H4 (cell line): ENCODE measurements at regions not wholly inside any gene's neighbourhood (a gene's known extent, or its start where the extent isn't known, plus 50 kb on each side); places are given as distances from the start of the nearest gene placed in this dataset.
"Not testable (repeated sequence)": the region's sequence is repeated elsewhere in the genome, so short reads cannot be mapped to it uniquely, and the experiment has no call there.

Experiments used
- DNase-seq: peaks from one replicate; pipeline ENCODE4 v3.0.0-alpha.2; 2015; ENCODE audit warnings: low spot score

GRCh38 chrX:465418-466215 is 78.9 kb upstream of the PPP2R3B start:
- no peak for DNase-seq

GRCh38 chrX:466836-467235 is 80.1 kb upstream of the PPP2R3B start:
- not testable (repeated sequence) for DNase-seq

DNA sequence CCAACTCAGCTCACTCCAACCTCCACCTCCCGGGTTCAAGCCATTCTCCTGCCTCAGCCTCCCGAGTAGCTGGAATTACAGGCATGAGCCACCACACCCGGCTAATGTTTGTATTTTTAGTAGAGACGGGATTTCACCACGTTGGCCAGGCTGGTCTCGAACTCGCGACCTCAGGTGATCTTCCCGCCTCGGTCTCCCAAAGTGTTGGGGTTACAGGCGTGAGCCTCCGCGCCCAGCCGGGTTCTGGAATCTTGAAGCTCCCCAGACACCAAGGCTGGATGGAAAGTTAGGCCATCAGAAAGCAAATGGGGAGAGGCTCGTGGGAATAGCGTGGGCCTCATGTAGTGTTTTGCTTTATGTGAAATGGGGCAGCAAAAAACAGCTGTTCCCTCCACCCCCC is 81.0 kb upstream of the PPP2R3B start:
- not testable (repeated sequence) for DNase-seq

DNA sequence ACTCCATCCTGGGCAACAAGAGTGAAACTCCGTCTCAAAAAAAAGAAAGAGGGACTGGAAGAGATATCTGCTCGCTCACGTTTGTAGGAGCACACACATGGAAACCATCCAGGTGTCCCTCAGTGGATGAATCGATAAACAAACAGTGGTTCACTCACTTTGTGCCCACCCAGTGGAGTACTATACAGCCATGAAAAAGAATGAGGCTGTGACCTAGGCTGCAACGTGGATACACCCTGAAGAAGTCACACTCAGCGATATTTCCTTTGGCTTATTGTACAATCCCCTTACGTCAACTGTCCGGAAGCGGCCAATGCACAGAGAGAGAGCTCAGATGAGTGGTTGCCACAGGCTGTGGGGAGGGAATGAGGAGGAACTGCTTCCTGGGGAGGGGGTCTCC is 82.3 kb upstream of the PPP2R3B start:
- no peak for DNase-seq

DNA sequence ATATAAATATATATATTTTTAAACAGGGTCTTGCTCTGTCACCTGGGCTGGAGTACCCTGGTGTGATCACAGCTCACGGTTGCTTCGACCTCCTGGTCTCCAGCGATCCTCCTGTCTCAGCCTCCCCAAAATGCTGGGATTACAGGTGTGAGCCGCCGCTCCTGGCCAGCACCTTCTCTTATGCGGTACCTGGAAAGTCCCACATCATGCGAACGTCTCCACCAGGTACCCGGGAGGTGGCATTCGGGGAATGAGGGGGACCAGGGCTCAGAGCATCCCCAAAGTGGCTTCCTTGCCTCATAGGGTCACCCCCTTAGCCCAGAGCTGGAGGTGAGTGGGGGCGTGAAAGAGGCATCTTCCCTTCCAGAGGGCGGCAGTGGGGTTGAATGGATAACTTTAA is 84.0 kb upstream of the PPP2R3B start:
- no peak for DNase-seq

DNA sequence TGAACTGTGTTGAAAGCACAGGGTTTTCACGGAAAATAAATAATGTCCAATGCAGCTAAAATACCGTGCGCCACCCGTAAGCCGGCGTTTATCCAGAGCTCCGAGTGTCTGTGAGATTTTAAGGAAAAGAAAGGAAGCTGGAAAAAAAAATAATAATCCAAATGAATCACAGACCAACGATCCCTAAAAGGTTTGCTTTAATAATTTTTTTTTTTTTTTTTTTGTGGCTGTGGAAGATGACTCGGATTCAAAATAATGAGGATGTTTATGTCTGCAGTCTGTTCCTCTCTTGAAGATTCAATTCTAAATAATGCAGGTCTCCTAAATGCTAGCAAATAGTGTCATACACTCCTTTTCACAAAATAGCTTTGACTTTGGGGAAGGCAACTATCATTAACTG is 84.6 kb upstream of the PPP2R3B start:
- no peak for DNase-seq

DNA sequence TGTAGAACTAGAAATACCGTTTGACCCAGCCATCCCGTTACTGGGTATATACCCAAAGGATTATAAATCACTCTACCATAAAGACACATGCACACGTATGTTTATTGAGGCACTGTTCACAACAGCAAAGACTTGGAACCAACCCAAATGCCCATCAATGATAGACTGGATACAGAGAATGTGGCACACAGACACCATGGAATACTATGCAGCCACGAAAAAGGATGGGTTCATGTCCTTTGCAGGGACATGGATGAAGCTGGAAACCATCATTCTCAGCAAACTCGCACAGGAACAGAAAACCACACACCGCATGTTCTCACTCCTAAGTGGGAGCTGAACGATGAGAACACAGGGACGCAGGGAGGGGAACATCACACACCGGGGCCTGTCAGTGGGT is 85.6 kb upstream of the PPP2R3B start:
- DNase-seq = not testable (repeated sequence)

GRCh38 chrX:475926-476723 is 89.4 kb upstream of the PPP2R3B start:
- peak; percentile 75 for DNase-seq

DNA sequence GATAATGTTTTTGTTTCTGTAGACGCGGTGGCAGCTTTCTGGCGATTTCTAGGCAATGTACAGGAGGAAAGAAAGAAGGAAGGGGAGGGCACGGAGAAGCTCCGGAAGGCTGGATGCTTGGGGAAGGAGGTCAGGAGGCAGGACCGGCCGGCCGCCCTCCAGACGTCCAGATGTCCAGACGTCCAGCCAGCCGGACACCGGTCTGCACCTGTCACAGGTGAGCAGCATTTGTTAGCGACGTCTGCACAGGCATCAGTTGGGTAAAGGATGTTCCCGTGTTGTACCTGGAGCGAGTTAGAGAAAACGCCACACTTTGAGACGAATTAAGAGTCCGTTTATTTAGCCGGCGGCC is 90.0 kb upstream of the PPP2R3B start:
- no peak for DNase-seq

DNA sequence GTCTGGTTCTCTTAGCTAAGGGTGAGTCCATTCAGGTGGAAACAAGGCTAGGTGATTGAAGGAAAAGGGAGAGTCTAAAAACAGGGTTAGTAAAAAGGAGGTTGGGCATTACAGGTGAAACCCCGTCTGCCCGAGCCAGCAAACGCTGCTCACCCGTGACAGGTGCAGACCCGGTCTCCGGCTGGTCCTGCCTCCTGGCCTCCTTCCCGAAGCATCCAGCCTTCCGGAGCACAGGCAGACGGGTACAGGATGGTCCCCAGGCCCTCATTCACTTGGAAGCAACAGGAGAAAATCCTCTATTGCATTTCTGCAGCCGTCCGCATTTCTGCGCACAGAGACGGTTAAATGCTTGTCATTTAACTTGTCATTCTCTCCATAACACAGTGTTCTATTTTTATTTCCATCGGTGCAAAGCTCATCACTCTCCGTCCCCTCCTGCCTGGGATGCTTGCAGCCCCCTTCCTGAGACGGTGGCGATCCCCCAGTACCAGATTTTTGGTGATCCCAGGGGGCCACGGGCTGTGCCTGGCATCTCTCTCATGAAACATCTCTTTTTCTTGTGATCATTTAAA is 90.8 kb upstream of the PPP2R3B start:
- no peak for DNase-seq

DNA sequence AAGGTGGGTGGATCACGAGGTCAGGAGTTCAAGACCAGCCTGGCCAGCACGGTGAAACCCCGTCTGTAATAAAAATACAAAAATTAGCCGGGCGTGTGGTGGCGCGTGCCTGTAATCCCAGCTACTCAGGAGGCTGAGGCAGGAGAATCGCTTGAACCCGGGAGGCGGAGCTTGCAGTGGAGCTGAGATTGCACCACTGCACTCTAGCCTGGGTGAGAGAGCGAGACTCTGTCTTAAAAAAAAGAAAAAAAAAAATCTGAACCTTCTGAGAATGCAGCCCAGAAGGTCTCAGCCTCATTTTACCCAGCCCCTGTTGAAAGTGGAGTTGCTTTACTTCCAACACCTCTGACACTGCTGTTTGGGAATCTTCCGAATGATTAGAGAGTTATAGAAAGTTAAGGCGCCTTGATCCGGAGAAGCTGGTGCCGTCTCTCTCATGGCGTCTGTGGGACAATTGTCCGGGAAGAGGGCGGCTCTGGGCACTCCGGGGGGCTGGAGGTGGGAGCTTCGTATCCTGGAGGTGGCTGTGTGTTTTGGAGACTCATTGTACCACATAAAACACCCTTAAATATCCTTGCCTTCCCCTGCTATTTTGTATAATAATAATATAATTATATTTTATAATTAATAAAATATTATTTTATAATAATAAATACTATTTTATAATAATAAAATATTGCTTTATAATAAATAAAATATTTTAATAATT is 92.7 kb upstream of the PPP2R3B start:
- DNase-seq = no peak

DNA sequence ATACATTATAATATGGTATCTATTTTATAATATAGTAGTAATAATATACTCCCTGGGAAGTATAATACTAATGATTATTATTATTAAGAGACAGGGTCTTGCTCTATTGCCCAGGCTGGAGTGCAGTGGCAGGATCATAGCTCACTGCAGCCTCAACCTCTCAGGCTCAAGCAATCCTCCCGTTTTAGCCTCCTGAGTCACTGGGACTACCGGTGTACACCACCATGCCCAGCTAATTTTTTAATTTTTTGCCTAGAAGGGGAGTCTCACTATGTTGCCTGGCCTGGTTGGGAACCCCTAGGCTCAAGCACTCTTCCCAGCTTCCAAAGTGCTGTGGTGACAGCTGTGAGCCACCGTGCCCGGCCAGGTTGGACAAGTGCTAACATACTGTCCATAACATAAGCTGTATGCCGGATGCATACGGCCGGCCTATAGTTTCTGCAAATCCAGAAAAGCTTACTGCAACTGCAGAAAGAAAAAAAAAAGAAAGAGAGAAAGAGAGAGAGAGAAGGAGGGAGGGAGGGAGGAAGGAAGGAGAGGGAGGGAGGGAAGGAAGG is 94.2 kb upstream of the PPP2R3B start:
- no peak for DNase-seq

DNA sequence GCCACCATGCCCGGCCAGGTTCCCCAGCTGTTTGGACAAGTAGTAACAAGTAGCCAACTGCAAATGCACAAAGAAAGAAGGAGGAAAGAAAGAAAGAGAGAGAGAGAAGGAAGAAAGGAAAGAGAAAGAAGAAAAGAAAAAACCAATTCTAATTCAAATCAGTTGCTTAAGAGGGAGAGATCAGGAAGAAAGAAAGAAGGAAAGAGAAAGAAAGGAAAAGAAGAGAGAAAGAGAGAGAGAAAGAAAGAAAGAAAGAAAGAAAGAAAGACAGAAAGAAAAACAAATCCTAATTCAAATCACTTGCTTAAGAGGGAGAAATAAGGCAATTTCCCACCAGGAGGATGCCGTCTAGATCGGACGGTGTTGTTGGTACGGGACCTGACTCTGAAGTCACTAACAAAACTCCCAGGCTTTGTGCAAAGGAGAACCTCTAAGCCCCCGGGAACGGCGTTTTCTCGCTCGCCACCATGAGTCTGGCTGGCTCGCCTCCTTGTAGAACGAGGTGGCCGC is 95.5 kb upstream of the PPP2R3B start:
- DNase-seq = no peak

GRCh38 chrX:482702-483203 is 96.0 kb upstream of the PPP2R3B start:
- peak; percentile 91 for DNase-seq

GRCh38 chrX:485368-485767 is 98.7 kb upstream of the PPP2R3B start:
- no peak for DNase-seq

- no peak for DNase-seq
Measured at GRCh38 chrX:486325-486724, 99.6 kb upstream of the PPP2R3B start.

DNA sequence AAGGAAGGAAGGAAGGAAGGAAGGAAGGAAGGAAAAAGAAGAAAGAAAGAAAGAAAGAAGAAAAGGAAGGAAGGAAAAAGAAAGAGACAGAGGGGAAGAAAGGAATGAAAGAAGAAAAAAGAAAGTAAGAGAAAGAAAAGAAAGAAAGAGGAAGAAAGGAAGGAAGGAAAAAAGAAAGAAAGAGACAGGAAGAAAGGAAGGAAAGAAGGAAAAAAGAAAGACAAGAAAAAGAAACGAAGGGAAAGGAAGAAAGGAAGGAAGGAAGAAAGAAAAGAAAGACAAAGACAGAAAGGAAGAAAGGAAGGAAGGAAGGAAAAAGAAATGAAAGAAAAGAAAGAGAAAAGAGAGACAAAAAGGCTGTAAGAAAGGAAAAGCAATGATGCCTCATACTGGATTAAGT is 101.1 kb upstream of the PPP2R3B start:
- DNase-seq = no peak

DNA sequence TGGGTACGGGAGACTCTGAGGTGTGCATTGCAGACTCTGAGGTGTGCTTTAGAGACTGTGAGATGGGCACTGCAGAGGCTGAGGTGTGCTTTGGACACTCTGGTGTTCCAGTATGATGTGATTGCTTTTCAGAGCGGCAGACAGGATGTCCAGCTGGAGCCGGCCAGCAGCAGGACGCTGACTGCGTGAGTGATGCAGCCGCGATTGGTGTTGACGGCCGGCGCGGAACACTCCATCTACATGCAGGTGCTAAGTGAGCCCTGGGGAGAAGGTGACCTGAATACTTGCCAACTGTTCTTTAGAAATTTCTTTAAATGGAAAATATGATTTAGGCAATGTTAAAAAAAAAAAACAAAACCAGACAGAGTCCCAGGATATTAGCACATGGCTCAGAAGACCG is 103.1 kb upstream of the PPP2R3B start:
- DNase-seq = no peak

DNA sequence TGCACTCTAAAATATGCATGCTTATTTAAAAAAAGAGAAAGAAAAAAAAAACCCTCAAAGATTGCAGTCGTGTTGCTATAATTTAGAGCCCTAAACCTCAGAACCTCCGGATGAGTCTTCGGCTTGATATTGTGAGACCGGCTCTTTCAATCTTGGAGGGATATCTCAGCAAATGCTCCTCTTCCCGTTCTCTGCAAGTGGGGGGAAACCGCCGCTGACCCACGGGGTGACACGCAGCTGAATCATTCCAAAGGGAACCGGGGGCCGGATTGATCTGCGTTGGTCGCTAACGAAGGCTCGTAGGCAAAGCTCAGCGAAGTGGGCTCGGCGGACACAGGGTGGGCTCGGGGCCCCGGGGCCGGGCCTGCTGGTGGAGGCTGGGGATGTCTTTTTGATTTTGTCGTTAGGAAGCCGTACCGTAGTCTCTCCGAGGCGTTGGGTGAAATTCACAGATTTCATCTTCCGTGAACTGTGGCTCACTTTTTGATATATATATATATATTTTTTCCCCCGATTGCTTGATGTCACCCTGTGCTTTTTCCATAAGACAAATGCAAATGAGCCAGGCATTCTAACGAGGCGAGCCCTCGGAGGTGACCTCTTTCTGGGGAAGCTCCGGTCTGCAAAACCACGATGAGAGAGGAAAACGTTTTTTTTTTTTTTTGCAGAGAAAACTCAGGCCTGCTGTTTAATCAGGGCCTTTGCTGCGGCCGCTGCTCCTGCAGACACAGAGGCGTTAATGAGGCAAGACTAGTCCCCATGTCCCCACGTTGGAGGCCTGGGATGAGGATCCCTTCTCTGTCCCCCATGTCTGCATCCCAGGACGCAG is 110.7 kb upstream of the PPP2R3B start:
- DNase-seq = no peak

DNA sequence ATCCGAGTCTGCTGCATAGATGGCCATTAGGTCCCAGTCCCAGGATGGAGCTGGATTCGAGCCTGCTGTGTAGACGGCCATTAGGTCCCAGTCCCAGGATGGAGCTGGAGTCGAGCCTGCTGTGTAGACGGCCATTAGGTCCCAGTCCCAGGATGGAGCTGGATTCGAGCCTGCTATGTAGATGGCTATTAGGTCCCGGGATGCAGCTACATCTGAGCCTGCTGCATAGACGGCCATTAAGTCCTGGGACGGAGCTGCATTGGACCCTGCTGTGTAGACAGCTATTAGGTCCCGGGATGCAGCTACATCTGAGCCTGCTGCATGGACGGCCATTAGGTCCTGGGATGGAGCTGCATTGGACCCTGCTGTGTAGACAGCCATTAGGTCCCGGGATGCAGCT is 112.2 kb upstream of the PPP2R3B start:
- DNase-seq = not testable (repeated sequence)
